GM23248 (cell line): ENCODE measurements at regions not wholly inside any gene's neighbourhood (a gene's known extent, or its start where the extent isn't known, plus 50 kb on each side); places are given as distances from the start of the nearest gene placed in this dataset.

Experiments used
- DNase-seq: peaks from one replicate; pipeline ENCODE4 v3.0.0-alpha.2; 2015
- H2AFZ ChIP-seq: fragments of 200-600 bp; sonication (generic); 2 replicates; pipeline ENCODE4 v1.6.1; 2016; ENCODE audit warnings: antibody characterized with exemption
- H3F3A ChIP-seq: fragments of 200-600 bp; sonication (generic); 2 replicates; pipeline ENCODE4 v1.6.1; 2016; ENCODE audit warnings: mild to moderate bottlenecking, antibody characterized with exemption, mixed run types; ENCODE audit not compliant: insufficient read depth
- H3K27ac ChIP-seq: fragments of 200-600 bp; sonication (generic); 2 replicates; pipeline ENCODE4 v1.5.1; 2016; ENCODE audit warnings: mild to moderate bottlenecking
- H3K27me3 ChIP-seq: fragments of 200-600 bp; sonication (generic); replicated peaks from 2 replicates; pipeline ENCODE4 v1.6.1; 2016; ENCODE audit warnings: mild to moderate bottlenecking; ENCODE audit not compliant: insufficient read depth
- H3K36me3 ChIP-seq: fragments of 200-600 bp; sonication (generic); 2 replicates; pipeline ENCODE4 v1.6.1; 2016; ENCODE audit warnings: low read depth, mild to moderate bottlenecking
- H3K4me1 ChIP-seq: fragments of 200-600 bp; sonication (generic); 2 replicates; pipeline ENCODE4 v1.6.1; 2016; ENCODE audit warnings: mild to moderate bottlenecking; ENCODE audit not compliant: insufficient read depth
- H3K4me2 ChIP-seq: fragments of 200-600 bp; sonication (generic); one replicate; pipeline ENCODE4 v1.6.1; 2016; ENCODE audit warnings: mild to moderate bottlenecking; ENCODE audit not compliant: unreplicated experiment
- H3K4me3 ChIP-seq: fragments of 200-600 bp; sonication (generic); 2 replicates; pipeline ENCODE4 v1.5.1; 2016; ENCODE audit warnings: mild to moderate bottlenecking
- H3K79me2 ChIP-seq: fragments of 200-600 bp; sonication (generic); 2 replicates; pipeline ENCODE4 v1.6.1; 2016; ENCODE audit warnings: mild to moderate bottlenecking; ENCODE audit not compliant: insufficient read depth
- H3K9ac ChIP-seq: fragments of 200-600 bp; sonication (generic); 2 replicates; pipeline ENCODE4 v1.6.1; 2016; ENCODE audit warnings: mild to moderate bottlenecking
- H3K9me2 ChIP-seq: fragments of 200-600 bp; sonication (generic); 2 replicates; pipeline ENCODE4 v1.6.1; 2016; ENCODE audit warnings: mixed run types, mild to moderate bottlenecking, moderate library complexity; ENCODE audit not compliant: insufficient read depth
- H3K9me3 ChIP-seq: fragments of 200-600 bp; sonication (generic); one replicate; pipeline ENCODE4 v1.6.1; 2017; ENCODE audit warnings: low read depth
- H4K20me1 ChIP-seq: fragments of 200-600 bp; sonication (generic); 2 replicates; pipeline ENCODE4 v1.6.0; 2016; ENCODE audit not compliant: insufficient read depth
- EZH2 ChIP-seq: fragments of 200-600 bp; sonication (generic); IDR thresholded peaks from 2 replicates; pipeline ENCODE4 v1.6.1; 2018; ENCODE audit warnings: antibody characterized with exemption, mild to moderate bottlenecking; ENCODE audit not compliant: insufficient read depth, poor library complexity, severe bottlenecking
- EZH2phosphoT487 ChIP-seq: fragments of 200-600 bp; sonication (generic); IDR thresholded peaks from 2 replicates; pipeline ENCODE4 v1.6.1; 2018; ENCODE audit warnings: antibody characterized with exemption, moderate library complexity, mild to moderate bottlenecking, low read depth; ENCODE audit not compliant: insufficient read depth
- WGBS, 2 experiments: methylation state at CpG; one replicate each; pipeline ENCODE4 v1.1.6; 2015 to 2017; ENCODE audit warnings: low lambda C conversion rate in 2 of 2, low coverage in 1 of 2; ENCODE audit errors: missing lambda C conversion rate in 2 of 2; 5-methylcytosine and 5-hydroxymethylcytosine counted together
- in situ Hi-C: fragments of 300-500 bp; cut with MboI; formaldehyde crosslinking; loops from 2 replicates; pipeline ENCODE4 v1.15.0; 2020

DNA sequence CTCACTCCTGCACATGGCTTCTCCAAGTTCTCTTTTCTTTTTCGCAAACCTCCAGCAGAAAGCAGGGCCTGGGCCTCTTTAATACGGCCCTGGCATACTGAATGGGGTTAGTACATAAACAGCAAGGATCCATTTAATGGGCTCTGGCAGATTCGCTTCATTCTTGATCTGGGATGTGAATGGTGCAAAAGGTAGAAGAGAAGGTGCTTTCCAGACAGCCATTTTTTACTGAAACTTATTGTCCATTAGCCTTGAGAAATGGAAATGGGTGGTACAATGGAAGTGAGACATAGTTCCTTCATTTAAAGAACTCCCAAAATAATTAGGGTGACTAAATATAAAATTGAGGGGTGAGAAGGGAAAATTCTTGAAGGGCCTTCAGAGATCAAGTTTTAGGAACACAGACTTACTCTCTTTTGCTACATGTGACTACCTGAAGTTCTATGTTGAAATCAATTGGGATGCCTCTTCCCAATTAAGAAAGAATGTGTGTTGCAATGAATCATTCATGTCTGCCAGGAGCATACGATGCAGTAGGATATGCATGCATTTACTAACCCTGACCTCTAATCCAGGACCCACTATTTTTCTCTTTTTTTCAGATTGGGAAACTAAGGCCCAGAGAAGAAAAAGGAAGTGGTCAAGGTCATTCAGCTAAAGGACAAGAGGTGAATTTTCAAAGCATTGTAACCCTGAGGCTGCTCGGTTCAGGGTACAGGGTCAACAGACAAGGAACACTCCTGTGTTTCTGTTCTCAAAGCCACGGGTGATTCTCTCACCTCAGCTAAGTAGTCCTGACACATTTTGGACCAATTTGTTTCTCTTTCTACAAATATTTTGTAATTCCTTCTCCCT lies 144.1 kb downstream of the BBOX1 start:
- TF ChIP-seq EZH2 (no peak), EZH2phosphoT487 (no peak)
- H3F3A ChIP-seq: peaks cover 10% of the 10 kb centered on the region; the same call in 1 of the 2 replicates
- H3K4me2 ChIP-seq: peak overlapping the region; percentile 20
- in situ Hi-C loops: loop anchor here (5.0 to 10.0 kb wide), 2 partner anchors 110 to 293 kb away; no protein-coding TSS in a partner anchor
- no peak overlapping the region for H3K4me3 ChIP-seq
- no peaks in the 10 kb centered on the region for H3K9me3 ChIP-seq
- no peaks in the 10 kb centered on the region for H4K20me1 ChIP-seq
- no peaks in the 10 kb centered on the region for H3K27me3 ChIP-seq
- peaks cover 21% of the 10 kb centered on the region for H3K4me1 ChIP-seq
- no peak overlapping the region for H3K9ac ChIP-seq
- peak overlapping the region; percentile 37 for H3K27ac ChIP-seq
- WGBS, 2 experiments: 63 to 71% methylated on average over 6 of the region's 6 CpGs
- peak overlapping the region; percentile 34 for H2AFZ ChIP-seq
- H3K79me2 ChIP-seq: no peaks in the 10 kb centered on the region
- DNase-seq: peak; percentile 49
- no peaks in the 10 kb centered on the region for H3K9me2 ChIP-seq
- no peaks in the 10 kb centered on the region for H3K36me3 ChIP-seq

DNA sequence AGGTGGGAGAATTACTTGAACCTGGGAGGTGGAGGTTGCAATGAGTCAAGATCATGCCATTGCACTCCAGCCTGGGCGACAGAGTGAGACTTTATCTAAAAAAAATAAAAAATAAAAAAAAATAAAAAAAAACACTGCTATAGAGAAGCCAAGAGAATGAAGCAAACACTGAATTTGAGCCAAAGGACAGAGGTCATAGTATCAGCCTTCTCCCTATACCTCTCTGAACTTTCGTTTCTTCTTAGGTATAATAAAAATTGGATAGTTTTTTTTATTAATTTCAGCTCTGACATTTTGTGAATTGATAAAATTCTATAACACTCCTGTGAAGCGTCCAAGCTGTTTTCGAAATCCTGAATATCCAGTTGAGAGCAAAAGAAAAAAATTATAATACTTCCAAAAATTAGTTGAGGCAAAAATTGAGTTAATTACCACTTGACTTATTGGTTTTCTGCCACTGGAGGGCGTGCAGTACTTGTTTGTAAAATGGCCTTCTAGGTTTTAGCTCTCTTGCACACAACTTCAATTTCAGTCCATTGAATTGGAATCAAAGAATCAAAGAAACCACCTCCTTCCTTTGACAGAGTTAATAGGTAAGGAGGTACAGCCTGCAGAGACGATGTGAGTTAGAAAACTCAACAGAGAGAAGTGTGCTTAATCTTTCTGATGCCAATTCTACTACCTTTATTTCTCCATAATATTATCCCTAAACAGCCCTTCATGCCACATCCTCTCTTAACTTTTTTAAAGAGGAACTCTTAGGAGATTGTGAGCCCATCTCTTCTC lies 143.2 kb downstream of the BBOX1 start:
- H3K9ac ChIP-seq: no peak overlapping the region
- peak overlapping the region; percentile 34 for H2AFZ ChIP-seq
- H3K4me1 ChIP-seq: peaks cover 29% of the 10 kb centered on the region
- no peak for TF ChIP-seq EZH2phosphoT487
- TF ChIP-seq EZH2: no peak
- H3K79me2 ChIP-seq: no peaks in the 10 kb centered on the region
- in situ Hi-C loops: loop anchor here (10.0 kb wide), 1 partner anchor 111 kb away; no protein-coding TSS in a partner anchor
- no peaks in the 10 kb centered on the region for H3K9me2 ChIP-seq
- H3K27me3 ChIP-seq: no peaks in the 10 kb centered on the region
- WGBS, 2 experiments: 24 to 26% methylated on average over 6 of the region's 6 CpGs
- peak; percentile 86 for DNase-seq
- H4K20me1 ChIP-seq: no peaks in the 10 kb centered on the region
- H3K27ac ChIP-seq: peak overlapping the region; percentile 37
- no peak overlapping the region for H3K4me2 ChIP-seq
- H3F3A ChIP-seq: peaks cover 10% of the 10 kb centered on the region; the same call in 1 of the 2 replicates
- H3K36me3 ChIP-seq: no peaks in the 10 kb centered on the region
- H3K9me3 ChIP-seq: no peaks in the 10 kb centered on the region
- H3K4me3 ChIP-seq: no peak overlapping the region

DNA sequence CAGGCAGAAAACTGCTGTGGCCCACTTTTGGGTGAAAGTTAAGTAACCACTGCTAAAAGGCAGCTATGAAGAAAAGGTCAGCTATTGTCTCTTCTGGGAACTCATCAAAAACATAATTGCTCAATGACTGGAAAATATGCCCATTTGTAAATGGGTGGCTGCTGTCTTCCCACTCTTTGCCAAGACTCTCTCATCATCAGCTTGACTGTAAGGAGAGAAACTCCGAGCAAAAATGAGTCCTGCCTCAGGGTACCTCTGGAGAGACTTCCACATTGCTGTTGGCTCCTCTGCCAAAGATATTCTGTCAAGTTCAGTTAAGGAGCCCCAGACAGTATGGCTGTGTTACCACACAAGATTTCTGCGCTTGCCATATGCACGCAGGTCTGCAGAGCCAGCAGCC lies 138.7 kb downstream of the BBOX1 start:
- no peaks in the 10 kb centered on the region for H3K27me3 ChIP-seq
- 0 out of 2 replicates have a peak, but pooled peaks cover 2% of the 10 kb centered on the region for H3F3A ChIP-seq
- peaks cover 15% of the 10 kb centered on the region for H3K4me1 ChIP-seq
- H3K36me3 ChIP-seq: no peaks in the 10 kb centered on the region
- H3K79me2 ChIP-seq: no peaks in the 10 kb centered on the region
- H2AFZ ChIP-seq: no peak overlapping the region
- no peak overlapping the region for H3K4me3 ChIP-seq
- in situ Hi-C loops: no loop called here
- 0 out of 2 replicates have a peak overlapping the region, but pooled peaks have one; percentile 0 for H3K27ac ChIP-seq
- no peaks in the 10 kb centered on the region for H3K9me3 ChIP-seq
- WGBS, 2 experiments: 41 to 43% methylated on average over 3 of the region's 3 CpGs
- DNase-seq: peak; percentile 55
- no peak overlapping the region for H3K4me2 ChIP-seq
- H4K20me1 ChIP-seq: no peaks in the 10 kb centered on the region
- H3K9ac ChIP-seq: no peak overlapping the region
- no peaks in the 10 kb centered on the region for H3K9me2 ChIP-seq
- TF ChIP-seq EZH2 (no peak), EZH2phosphoT487 (no peak)

DNA sequence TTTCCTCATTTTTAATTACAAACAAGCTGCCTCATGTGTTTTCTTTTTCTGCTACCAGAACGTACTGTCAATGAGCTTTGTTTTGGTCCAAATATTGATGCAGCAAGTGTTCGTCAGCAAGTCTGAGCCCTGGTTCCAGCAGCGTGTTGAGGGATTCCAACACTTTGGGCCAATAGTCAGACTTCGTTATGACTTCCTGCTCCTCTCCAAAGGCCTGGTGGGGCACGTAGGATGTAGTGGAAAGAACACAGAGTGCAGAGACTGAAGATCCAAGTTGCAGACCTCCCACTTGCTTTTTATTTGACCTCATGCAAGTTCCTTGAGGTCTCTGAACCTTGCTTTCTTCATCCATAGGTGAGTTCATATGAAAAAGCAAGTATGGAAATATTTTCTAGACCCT lies 138.2 kb downstream of the BBOX1 start:
- no peak overlapping the region for H2AFZ ChIP-seq
- 34 to 39% methylated on average over 5 of the region's 5 CpGs for WGBS, 2 experiments
- H3K9me2 ChIP-seq: no peaks in the 10 kb centered on the region
- no peak for DNase-seq
- no peak overlapping the region for H3K9ac ChIP-seq
- in situ Hi-C loops: no loop called here
- no peaks in the 10 kb centered on the region for H3K9me3 ChIP-seq
- no peaks in the 10 kb centered on the region for H4K20me1 ChIP-seq
- no peak overlapping the region for H3K4me2 ChIP-seq
- no peaks in the 10 kb centered on the region for H3F3A ChIP-seq
- TF ChIP-seq EZH2phosphoT487: no peak
- no peak for TF ChIP-seq EZH2
- peaks cover 12% of the 10 kb centered on the region for H3K4me1 ChIP-seq
- no peak overlapping the region for H3K4me3 ChIP-seq
- no peaks in the 10 kb centered on the region for H3K36me3 ChIP-seq
- 0 out of 2 replicates have a peak overlapping the region, but pooled peaks have one; percentile 0 for H3K27ac ChIP-seq
- H3K79me2 ChIP-seq: no peaks in the 10 kb centered on the region
- no peaks in the 10 kb centered on the region for H3K27me3 ChIP-seq
